AG09309 (cell line): ENCODE measurements at regions not wholly inside any gene's neighbourhood (a gene's known extent, or its start where the extent isn't known, plus 50 kb on each side); places are given as distances from the start of the nearest gene placed in this dataset.

Experiments
- DNase-seq: peaks from one replicate; pipeline ENCODE4 v3.0.0-alpha.2; 2010; ENCODE audit warnings: low read depth
- H3K4me3 ChIP-seq: 2 replicates; pipeline ENCODE4 v1.5.1; 2011; ENCODE audit warnings: mild to moderate bottlenecking, low read depth, low read length, moderate library complexity; ENCODE audit not compliant: control insufficient read depth
- CTCF ChIP-seq: IDR thresholded peaks from 2 replicates; pipeline ENCODE4 v1.5.1; 2011; ENCODE audit warnings: mild to moderate bottlenecking, low read depth, low read length, inconsistent platforms; ENCODE audit not compliant: insufficient read depth, control insufficient read depth; ENCODE audit errors: missing control alignments

DNA sequence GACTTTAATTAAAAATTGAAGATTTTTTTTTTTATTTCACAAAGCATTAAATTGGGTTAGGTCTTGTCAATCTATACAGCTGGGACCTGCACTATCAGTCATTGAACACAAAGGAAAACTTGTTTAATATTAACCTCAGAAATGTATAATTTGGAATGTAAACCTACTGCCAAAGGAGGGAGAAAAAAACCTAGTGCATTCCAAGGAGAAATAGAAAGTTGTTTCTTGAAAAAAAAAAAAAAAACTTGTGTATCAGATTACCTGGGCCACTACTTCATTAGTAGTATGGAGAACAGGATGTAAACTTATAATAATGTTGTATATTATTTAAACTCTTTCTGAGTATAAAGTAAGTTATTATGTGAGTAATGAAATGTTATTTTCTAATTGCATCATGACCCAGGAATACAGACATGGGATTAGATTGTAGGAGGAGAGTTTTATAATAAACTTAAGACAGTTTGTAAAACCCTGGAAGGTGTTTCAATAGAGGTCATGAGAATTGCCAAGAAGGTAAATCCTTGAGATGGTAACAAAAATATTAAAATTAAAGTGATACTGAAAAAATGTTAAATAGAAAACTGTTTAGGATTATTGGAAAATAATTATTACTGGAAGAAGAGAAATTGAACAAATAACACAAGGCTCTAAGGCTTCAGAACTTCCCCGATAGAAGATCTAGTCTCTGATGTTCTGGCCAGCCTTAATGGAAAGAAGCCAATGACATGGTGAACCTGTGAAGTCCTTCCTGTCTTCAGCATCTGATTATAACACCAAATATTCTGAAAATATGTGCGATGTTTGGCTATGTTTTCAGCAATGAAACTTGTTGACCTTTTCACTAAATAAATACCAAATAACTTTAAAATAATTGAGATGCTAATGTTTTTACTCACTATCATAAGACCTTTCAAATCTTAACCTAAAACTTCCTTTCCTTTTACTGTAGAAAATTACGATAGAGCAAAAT, 412.8 kb upstream of the LYPLAL1 start:
- no peak for TF ChIP-seq CTCF
- no peak overlapping the region for H3K4me3 ChIP-seq
- DNase-seq, result no peak

DNA sequence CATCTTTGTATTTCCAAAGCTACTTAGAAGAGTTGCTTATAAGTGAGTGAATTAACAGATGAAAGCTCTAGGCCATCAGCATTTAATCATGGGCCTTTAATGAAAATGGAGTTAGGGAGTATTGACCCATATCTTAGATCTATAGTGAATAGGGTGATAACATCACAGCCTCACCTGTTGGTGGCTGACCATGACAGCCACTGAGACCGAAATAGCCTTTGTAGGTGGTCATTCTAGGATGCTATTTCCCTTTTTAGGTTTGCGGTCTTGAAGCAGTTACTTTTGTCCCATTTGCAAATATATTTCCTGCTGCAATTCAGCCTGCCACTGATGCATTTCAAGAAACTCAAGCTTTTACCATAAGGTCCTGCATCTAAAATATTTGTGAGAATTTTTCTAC, 410.1 kb upstream of the LYPLAL1 start:
- DNase-seq, result no peak
- TF ChIP-seq CTCF, result no peak
- no peak overlapping the region for H3K4me3 ChIP-seq

DNA sequence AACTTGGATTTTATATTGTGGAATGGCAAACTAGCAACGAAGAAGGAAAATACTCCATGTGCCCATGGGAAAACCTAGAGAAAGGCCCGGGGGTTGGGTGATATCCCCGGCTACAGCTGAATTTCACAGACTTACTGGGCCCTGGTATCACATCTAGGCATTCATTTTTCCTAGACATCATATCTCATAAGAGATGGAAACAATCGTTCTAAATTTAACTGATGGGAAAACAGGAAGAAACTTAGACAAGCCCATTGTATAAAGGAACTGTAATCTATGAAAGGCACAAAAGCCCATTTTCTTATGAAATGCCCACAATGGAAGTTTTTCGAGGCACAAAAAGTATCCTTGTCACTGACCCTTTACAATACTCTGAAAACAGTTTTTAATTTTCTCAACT, 407.9 kb upstream of the LYPLAL1 start:
- DNase-seq, result no peak
- no peak for TF ChIP-seq CTCF
- H3K4me3 ChIP-seq, result no peak overlapping the region

DNA sequence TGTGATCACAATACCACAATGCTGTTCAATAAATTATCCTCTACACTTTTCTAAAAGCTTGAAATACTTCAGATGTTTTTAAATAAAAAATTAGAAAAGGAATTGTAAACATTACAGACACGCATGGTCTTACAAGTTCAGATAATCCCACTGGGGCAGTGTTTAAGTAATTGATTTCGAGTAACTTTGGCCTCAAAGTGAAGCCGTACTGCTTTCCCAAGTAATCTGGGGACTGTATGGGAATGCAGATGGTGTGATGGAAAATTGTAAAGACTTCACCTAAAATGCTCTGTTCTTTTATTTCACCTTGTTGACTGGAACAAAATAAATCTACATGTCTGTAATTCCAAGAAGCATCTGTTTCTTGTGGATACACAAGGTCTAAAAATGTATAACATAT, 401.7 kb upstream of the LYPLAL1 start:
- DNase-seq, result no peak
- no peak for TF ChIP-seq CTCF
- H3K4me3 ChIP-seq, result no peak overlapping the region

- TF ChIP-seq CTCF, result no peak
- DNase-seq, result peak; percentile 74
- no peak overlapping the region for H3K4me3 ChIP-seq
Observed at GRCh38 chr1:218772575-218772974, 401.1 kb upstream of the LYPLAL1 start.

GRCh38 chr1:218775501-218776021, 398.1 kb upstream of the LYPLAL1 start:
- DNase-seq, result no peak
- no peak for TF ChIP-seq CTCF
- no peak overlapping the region for H3K4me3 ChIP-seq
